IMR-90 (cell line): ENCODE measurements at regions not wholly inside any gene's neighbourhood (a gene's known extent, or its start where the extent isn't known, plus 50 kb on each side); places are given as distances from the start of the nearest gene placed in this dataset.

Source experiments
- POLR2A ChIP-seq: IDR thresholded peaks from 2 replicates; pipeline ENCODE4 v1.6.1; 2012; ENCODE audit warnings: mild to moderate bottlenecking, low read depth, low read length
- TF ChIP-seq, protein P1 (sequence below): conservative IDR thresholded peaks from 2 replicates; pipeline ENCODE4 v1.5.1; 2012; ENCODE audit warnings: mild to moderate bottlenecking, low read depth, low read length, improper control_type of control experiment
- TF ChIP-seq, protein P2 (sequence below): fragments of 150-350 bp; IDR thresholded peaks from 2 replicates; pipeline ENCODE4 v1.6.1; 2017; ENCODE audit warnings: mild to moderate bottlenecking, antibody characterized with exemption, low read length, low read depth

- TF ChIP-seq, protein P1, sequence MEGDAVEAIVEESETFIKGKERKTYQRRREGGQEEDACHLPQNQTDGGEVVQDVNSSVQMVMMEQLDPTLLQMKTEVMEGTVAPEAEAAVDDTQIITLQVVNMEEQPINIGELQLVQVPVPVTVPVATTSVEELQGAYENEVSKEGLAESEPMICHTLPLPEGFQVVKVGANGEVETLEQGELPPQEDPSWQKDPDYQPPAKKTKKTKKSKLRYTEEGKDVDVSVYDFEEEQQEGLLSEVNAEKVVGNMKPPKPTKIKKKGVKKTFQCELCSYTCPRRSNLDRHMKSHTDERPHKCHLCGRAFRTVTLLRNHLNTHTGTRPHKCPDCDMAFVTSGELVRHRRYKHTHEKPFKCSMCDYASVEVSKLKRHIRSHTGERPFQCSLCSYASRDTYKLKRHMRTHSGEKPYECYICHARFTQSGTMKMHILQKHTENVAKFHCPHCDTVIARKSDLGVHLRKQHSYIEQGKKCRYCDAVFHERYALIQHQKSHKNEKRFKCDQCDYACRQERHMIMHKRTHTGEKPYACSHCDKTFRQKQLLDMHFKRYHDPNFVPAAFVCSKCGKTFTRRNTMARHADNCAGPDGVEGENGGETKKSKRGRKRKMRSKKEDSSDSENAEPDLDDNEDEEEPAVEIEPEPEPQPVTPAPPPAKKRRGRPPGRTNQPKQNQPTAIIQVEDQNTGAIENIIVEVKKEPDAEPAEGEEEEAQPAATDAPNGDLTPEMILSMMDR: no peak
- no peak for TF ChIP-seq POLR2A
- TF ChIP-seq, protein P2, sequence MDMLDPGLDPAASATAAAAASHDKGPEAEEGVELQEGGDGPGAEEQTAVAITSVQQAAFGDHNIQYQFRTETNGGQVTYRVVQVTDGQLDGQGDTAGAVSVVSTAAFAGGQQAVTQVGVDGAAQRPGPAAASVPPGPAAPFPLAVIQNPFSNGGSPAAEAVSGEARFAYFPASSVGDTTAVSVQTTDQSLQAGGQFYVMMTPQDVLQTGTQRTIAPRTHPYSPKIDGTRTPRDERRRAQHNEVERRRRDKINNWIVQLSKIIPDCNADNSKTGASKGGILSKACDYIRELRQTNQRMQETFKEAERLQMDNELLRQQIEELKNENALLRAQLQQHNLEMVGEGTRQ: no peak
Measured at GRCh38 chr1:38783640-38784229, 75.8 kb downstream of the RRAGC start.
